DMS79 (cell line): ENCODE measurements at regions not wholly inside any gene's neighbourhood (a gene's known extent, or its start where the extent isn't known, plus 50 kb on each side); places are given as distances from the start of the nearest gene placed in this dataset.

ENCODE experiments used
- DNase-seq: peaks from one replicate; lab custom pipeline; 2025; lab: John Stamatoyannopoulos, UW

DNA sequence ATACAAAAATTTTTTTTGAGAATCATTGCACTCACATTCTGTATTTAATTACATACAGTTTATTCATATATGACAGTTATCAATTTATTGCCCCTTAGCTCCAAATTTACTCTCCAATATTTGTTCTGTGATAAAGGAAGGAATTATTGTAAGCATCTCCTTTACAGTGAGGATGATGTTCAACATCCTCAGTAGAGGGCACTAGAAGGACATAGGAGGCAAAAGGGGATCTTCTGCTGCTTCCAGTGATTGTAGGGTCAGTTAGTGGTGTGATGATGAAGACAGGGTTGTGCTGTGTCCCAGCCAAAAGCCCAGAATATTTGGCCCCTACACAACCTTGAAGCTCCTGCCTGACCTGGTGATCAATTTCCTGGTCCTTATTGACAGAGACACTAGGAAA lies 89.9 kb upstream of the DCBLD2 start:
- no peak for DNase-seq

DNA sequence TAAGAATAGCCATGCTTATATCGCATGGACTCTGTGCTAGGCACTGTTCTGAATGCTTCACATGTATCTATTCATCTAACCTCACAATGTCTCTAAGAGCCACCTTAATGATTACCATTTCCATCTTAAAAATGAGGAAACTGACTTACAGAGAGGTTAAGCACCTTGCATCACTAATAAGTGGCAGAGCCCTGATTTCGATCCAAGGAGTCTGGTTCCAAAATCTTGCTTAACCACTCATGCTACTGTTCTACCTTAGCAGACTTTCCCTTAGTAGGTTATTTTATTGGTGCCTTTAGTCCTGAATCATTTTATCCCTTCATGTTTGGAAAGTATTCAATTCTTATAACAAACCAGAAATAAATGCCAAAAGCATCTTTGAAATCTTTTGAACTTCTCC lies 89.2 kb upstream of the DCBLD2 start:
- DNase-seq, result no peak

DNA sequence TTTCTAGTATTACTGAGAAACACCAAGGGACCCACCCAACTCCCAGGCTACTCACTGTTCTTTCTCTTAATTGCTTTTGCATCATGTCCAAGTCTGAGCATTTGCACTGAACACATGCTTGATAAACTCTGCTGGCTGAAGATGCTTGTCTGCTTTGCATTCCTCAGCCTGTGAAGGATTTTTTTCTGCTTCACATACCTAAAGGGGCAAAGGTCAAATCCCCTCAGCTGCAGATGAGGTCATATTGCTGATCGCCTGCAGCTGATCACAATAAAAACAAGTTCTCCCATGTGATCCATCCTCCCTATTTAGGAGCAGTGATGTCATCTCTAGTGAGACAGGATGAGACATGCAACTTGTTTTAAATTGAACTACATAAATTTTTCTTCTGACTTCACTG lies 84.6 kb upstream of the DCBLD2 start:
- no peak for DNase-seq

DNA sequence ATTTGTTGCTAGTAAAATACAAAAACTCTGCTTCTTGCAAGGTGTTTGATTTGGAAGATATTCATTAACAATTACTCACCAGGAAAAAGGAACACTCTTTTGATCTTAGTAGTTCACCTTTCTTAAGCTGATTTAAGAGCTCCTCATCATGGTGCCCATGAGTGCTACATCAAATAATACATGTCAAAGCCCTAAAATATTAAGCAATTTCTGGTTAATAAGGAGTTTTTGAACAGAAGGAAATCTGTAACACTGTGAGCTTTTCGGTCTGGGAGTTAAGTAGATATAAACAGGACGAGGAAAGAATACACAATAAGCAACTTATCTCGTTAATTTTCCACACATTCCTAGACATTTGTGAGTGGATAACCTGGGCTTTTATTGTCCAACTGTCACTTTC lies 83.9 kb upstream of the DCBLD2 start:
- no peak for DNase-seq

DNA sequence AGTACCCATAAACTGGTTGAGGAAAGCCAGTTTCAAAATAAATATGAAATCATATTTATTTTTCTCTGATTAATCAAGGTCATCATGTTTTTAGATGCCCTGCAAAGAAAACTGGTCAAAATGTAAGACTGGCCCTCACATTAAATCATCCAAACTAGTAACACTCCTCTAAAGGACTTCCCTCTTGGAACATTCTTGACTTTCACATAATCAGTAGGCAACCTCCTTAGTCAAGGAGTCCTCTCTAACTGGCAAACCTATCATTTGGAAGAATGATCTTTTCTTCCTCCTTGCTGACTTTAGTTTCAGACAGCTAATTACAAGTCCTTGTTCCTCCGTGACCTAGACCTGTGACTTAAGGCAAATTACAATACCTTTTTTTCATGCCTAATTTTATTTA lies 82.5 kb upstream of the DCBLD2 start:
- no peak for DNase-seq

DNA sequence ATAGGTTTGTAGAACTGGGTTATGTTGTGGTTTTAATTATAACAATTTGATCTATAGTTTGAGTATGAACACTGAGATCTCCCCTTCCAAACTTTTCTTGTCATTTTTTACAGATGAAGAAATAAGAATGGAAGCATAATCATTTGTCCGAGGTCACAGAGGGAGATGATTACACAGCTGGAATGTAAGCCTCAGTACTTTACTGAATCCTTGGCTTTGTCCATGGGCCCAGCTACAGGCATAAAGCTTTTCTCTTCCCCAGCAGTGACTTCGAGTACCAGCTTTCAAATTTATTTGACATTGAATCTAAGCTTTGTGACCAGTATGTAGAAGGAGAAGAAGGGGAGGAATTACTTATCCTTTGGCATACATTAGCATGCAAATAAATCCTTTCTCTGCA lies 80.9 kb upstream of the DCBLD2 start:
- DNase-seq, result no peak

DNA sequence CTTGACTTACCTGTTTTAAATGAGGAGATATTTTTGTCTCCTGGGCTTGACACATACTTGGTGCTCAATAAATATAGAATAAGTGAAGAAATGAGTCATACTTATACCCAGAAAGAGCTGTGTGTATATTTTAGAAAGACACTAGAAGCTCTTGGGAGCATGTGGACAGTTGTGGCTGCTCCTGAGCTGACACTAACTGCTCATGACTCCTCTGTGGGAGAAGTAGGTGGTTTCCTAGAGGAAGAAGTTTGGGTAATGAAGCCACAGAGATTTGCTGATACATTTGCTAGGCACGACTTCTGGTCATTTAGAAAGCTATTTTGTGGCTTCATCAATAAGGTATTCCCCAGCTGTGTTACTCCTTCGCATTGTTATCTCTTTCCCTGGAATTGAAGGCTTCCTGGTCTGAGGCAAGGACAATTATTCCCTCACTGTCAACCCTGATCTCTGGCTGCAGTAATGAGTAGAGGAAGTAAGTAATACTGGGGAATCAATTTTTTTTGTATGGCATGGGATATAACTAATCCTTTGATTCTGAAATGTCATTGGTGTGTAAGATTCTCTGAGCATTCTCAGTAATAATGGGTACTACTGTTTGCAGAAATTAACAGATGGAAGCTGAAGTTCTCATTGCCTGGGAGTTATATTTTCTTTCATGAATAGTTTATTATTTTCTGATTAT lies 79.6 kb upstream of the DCBLD2 start:
- DNase-seq, result no peak

DNA sequence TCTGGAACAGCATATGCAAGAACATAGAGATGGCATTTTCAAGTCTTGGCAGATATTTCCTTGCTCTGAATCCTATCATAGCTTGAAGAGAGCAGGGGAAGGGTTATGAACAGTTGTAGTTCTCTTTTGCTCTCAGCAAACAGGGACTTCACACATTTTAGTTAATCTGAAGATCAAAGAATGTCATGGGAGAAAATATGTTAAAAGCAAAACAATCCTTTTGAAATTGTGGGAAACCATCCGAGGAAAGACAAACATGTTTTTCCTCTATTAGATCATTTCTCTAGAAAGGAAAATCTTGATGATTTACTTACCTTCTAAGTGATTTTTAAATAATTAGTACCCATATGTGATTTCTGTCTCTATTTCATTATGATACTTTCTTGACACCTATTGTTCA lies 77.8 kb upstream of the DCBLD2 start:
- no peak for DNase-seq

DNA sequence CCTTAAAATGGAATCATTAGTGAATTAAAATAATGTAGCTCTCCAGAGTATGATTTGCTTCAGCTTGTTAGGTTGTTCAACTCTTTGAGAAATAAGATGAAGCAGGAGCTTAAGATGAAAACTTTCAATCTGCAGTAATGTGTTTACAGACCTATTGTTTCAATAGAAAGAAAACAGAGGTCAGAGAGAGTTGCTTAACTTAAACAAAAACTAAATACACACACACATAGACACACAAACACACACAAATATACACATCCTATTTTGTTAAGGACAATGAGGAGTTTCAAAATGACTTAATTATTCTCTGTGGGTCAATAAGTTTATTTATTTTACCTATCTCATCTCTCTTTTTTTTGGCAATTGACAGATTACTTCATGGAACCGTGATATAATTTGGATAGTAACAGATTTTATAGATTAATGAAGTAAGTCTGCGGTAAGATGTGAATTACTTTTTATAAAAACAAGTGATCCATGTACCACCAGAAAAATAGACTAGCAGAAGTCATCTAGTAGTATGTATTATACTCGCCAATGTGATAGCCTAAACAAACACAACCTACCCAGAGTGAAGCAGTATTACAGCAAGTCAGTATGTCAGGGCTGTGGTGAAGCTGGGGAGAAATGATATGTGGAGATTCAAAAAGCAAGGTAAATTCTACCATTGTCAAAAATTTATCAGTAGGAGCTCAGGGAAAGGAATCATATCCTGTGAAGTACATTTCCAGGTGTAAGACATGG lies 76.7 kb upstream of the DCBLD2 start:
- DNase-seq, result no peak

DNA sequence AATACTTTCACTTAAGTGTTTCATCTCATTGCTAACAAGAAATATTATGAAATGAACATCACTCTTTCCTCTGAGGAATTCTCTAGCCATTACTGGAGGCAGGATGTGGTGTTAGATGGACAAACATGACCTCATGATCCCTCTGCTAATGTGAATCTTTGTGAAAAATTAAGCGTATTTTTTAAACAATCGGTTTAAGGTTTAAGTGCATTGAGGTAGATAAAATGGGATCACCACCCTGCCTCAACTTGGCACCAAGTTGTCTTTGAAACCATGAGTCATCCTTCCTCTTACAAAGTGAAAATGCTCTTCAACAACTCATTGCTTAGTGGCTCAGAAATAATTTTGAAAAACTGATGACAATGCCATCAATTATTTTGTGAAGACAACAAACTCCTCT lies 76.0 kb upstream of the DCBLD2 start:
- DNase-seq, result no peak

DNA sequence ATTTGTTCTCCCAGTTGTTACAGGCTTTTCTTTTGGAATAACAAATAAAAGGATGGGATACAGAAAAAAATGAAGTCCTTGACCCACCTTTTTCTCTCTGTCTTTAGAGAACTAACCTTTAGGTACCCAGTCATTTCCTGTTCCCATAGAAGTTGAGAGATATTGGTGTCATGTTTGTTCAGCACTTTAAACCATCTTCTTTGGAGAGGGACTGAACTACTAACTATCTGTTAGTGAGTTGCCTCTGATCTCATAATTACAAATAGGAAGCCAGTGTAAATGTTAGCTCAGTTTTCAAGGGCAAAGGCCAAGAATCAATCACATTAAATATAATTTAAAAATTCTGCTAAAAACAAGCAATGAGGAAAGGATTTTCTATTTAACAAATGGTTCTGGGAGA lies 72.9 kb upstream of the DCBLD2 start:
- no peak for DNase-seq

DNA sequence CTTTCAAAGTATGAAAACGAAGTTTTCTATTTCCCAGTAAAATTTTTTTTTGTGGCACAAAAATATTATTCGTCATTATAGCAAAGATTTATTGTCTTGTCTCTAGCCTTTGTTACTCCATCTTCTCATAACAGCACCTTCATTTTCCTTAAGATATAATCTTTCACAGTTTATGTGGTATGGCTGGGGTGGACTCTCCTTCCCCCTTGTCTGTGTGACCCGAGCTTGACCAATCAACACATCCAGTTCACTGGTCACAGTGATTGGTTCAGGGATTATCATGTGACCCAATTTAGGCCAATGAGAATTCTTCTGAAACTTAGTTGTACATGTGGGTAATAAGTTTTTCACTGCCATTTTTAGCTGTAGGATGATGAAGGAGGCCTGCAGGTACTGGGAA lies 71.2 kb upstream of the DCBLD2 start:
- DNase-seq, result no peak

DNA sequence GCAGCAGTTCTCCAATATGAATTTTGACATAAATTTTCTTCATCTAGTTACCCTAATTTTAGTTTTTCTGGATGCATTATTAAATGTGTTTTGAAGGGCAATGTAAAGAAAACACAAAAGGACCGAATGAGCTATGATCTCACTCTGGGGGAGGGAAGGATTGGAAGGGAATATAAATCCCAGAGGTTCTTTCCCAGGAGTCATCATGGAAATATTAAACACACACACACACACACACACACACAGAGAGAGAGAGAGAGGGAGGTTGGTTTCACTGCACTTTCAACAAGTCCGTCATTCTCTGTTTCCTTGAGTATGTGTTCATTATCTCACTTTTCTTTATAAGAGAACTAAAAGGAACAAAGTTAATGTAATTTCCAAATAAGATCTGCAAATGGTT lies 70.7 kb upstream of the DCBLD2 start:
- DNase-seq, result no peak

DNA sequence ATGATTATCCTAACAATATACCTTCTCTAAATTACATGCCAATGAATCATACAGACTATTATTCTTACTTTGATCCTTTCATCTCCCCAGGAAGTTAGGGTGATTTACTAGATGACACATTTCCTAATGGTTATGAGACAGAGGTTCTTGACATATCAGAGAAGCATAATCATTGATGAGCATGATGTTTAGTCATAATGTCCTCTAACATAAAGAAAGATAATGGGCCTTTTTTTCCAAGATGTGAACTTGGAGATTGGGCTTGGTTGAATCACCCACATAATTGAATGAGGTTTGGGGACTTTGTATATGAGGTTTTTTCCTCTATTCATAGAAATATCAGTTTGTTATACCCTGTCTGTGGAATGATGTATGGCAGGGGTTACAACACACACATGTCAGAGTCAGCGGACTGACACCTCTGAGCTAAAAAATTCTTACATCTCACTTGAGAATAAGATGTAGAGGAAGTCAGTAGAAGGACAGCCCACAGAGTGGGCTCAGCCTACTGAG lies 69.7 kb upstream of the DCBLD2 start:
- DNase-seq, result no peak

DNA sequence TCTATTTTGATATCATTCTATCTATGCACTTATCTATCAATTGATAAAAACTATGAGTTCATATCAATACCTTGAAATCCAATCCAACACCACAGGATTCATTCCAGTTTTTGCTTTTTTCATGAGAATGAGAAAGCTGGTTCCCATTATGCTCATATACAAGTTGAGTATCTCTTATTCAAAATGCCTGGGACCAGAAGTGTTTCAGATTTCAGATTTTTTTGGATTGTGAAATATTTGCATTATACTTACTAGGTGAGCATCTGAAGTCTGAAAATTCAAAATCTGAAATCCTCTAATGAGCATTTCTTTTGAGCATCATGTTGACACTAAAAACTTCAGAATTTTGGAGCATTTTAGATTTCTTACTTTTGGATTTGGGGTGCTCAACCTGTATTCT lies 67.8 kb upstream of the DCBLD2 start:
- DNase-seq, result no peak

DNA sequence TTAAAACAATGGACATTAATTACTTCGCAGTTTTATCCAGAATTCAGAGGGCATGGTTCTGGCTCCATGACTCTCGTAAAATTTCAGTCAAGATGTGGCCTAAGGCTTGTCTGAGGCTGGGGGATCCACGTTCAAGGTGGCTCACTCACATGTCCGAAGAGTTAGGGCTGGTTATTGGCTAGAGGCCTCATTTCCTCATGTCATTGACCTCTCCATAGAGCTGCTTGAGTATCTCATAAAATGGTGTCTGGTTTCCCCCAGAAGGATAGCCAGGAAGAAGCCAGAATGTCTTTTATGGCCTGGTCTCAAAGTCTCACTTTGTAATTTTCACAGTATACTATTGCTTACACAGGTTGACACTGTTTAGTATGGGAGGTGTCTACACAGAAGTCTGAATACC lies 67.3 kb upstream of the DCBLD2 start:
- DNase-seq, result no peak

DNA sequence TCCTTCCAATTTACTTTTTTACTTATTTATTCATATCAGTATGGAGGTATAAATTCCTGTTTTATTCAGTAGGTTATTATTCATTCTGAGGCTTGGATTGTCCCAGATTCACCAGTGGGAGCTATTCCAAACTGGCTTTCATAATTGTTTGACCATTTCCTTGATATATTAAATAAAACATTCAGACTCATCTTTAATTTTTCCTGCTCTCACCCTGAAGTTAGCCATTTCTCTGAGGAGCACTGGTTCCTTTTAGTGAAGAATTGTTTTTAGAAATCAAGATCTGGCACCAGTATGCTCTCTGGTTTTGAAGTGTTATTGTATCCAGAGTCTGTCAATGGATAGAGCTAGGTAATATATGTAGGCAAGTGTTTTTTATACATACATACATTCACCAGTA lies 66.9 kb upstream of the DCBLD2 start:
- DNase-seq, result no peak

DNA sequence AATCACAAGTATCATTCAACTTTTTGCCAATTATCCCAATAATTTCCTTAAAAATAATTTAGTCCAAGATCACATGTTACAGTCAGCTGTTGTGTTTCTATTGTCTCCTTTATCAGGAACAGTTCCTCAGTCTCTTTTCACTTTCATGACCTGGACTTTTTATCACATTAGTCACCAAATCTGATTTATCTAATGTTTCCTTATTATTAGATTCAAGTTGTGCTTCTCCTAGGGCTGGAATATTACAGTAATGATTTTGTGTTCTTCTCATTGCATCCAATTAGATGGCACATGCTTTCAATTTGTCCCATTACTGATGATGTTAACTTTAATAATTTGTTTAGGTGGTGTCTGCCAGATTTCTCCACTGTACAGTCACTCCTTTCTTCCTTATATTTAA lies 66.3 kb upstream of the DCBLD2 start:
- DNase-seq, result no peak

DNA sequence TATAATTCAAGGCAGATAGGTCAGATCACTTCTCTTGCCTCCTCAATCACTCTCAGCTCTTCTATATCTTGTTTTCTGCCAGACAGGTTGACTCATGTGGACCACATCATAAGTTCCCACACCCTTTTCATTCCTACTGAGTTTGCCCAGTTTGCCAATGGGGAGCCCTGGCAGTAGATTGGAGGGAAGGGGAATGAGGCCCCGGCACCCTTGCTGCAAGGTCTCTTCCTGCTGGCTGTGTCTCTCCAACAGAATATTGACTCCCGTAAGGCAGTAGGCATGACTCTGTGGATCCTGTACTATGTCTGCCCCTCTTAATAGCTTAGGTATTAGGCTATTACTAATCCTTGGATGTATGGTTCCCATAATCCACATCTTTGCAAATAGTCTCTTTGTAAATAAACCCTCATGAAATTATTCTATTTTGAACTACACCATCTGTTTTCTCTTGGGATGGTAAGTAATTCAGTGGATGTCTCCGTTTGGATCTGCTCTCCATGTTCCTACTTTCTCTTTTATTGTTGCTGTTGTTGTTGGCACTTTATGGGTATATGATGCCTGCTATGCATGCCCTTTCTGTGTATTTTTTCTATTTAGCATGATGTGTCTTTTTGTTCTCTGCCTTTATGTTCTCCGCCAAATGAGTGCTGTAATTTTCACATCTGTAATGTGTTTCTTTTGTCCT lies 65.5 kb upstream of the DCBLD2 start:
- DNase-seq, result no peak

DNA sequence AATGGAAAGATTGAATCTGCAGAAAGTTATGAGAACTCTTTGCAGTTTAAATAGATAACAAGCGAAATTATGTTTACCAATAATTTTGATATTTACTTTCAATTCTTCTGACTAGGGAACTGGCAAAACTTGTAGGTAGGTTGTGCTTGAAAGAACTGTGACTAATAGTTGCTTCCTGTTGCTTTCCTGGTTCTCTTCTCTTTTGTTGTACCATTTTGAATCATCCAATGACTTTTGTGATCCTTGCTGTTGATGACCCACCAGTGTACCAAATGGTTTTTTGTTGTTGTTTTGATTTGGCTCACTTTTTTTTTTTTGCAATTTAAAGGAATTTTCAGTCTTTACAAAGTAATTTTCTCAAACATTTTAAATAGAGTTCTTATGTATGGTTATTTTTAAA lies 64.9 kb upstream of the DCBLD2 start:
- no peak for DNase-seq

DNA sequence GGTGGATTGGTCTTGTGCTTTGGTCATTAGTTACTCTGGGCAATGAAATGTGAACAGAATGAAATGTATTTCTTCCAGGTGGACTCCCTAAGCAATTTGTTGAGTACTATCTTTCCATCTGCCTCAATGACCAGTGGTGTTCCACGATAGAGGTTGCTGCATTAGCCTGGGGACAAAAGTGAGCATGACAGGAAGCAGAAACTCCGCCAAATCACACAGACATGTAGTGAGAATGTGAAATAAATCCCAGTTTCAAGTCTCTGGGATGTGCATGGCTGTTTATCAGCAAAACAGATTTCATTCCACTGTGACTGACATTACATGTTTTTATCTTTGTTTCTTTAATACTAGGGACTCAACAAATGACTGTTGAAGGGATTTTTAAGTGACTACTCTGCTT lies 63.3 kb upstream of the DCBLD2 start:
- DNase-seq, result no peak

DNA sequence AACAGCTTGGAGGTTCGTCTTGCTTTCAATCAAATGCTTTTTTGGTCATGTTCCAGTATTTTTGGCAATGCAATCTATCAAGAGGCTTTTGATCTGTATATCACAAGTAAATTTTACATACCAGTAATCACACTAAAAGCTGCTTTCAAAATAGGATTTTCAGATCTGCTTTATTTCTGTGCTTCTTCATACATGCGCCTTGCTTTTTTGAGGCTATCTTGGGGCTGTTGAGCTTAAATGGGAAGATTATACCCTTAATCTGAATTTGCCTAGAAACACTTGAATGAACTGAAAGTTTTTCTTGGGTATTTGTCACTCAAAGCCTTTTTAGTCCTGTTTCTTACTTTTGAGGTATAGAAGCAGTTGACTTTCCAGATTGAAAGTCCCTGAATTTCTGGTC lies 62.1 kb upstream of the DCBLD2 start:
- DNase-seq, result no peak

DNA sequence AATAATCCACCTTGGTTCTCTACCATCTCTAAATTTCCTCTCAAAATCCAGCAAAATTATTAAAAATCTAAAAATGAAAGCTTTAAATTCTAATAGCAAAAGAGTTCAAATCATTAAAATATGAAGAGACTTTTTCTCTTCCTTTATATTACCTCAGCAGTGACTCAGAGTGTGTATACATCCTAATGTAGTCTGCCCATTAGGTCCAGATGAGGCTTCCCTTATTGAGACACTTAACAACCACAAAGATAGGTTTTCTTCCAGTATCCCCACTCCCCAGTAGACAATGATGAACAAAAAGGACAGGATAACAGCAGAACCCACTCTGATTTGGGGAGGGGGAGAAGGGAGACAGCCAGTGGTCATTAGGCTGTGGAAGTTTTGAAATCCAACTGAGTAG lies 61.5 kb upstream of the DCBLD2 start:
- DNase-seq, result no peak
